ENCODE measurements at regions not wholly inside any gene's neighbourhood (a gene's known extent, or its start where the extent isn't known, plus 50 kb on each side); places are given as distances from the start of the nearest gene placed in this dataset.

GRCh38 chr4:10178763-10179162 is 62.2 kb upstream of the WDR1 start:
- no peak overlapping the region for H3K4me3 ChIP-seq (ENCODE audit: insufficient read length, low read depth)
- TF ChIP-seq SUZ12 (IDR thresholded peaks at IDR 0.05; ENCODE audit: extremely low read depth, insufficient read depth, insufficient read length), result no peak
- no peak for TF ChIP-seq YY1 (IDR thresholded peaks at IDR 0.05; ENCODE audit: insufficient read depth, insufficient read length)
- H3K27me3 ChIP-seq (ENCODE audit: insufficient read depth, insufficient read length), result no peaks in the 10 kb centered on the region
- H3K36me3 ChIP-seq (ENCODE audit: insufficient read depth, insufficient read length, low read length), result no peaks in the 10 kb centered on the region
- H3K9me3 ChIP-seq (ENCODE audit: insufficient read depth, low read length), result no peaks in the 10 kb centered on the region
- H3K9ac ChIP-seq (ENCODE audit: insufficient read length, low read depth), result no peak overlapping the region
- DNase-seq (ENCODE audit: low read depth, low spot score), result no peak
- no peaks in the 10 kb centered on the region for H3K4me1 ChIP-seq (ENCODE audit: insufficient read depth, insufficient read length)

GRCh38 chr4:10175626-10176025 is 59.0 kb upstream of the WDR1 start:
- no peaks in the 10 kb centered on the region for H3K4me1 ChIP-seq (ENCODE audit: insufficient read depth, insufficient read length)
- TF ChIP-seq SUZ12 (IDR thresholded peaks at IDR 0.05; ENCODE audit: extremely low read depth, insufficient read depth, insufficient read length) (no peak), YY1 (IDR thresholded peaks at IDR 0.05; ENCODE audit: insufficient read depth, insufficient read length) (no peak), ZNF274 (IDR thresholded peaks at IDR 0.05; ENCODE audit: low read depth, low read length) (no peak)
- no peak overlapping the region for H3K9ac ChIP-seq (ENCODE audit: insufficient read length, low read depth)
- H3K36me3 ChIP-seq (ENCODE audit: insufficient read depth, insufficient read length, low read length), result no peaks in the 10 kb centered on the region
- H3K27me3 ChIP-seq (ENCODE audit: insufficient read depth, insufficient read length), result no peaks in the 10 kb centered on the region
- H3K9me3 ChIP-seq (ENCODE audit: insufficient read depth, low read length), result no peaks in the 10 kb centered on the region
- no peak overlapping the region for H3K4me3 ChIP-seq (ENCODE audit: insufficient read length, low read depth)
- no peak for DNase-seq (ENCODE audit: low read depth, low spot score)

GRCh38 chr4:10173754-10174749 is 57.5 kb upstream of the WDR1 start:
- no peaks in the 10 kb centered on the region for H3K9me3 ChIP-seq (ENCODE audit: insufficient read depth, low read length)
- H3K9ac ChIP-seq (ENCODE audit: insufficient read length, low read depth), result no peak overlapping the region
- no peak overlapping the region for H3K4me3 ChIP-seq (ENCODE audit: insufficient read length, low read depth)
- H3K4me1 ChIP-seq (ENCODE audit: insufficient read depth, insufficient read length), result no peaks in the 10 kb centered on the region
- DNase-seq (ENCODE audit: low read depth, low spot score), result no peak
- no peak for TF ChIP-seq SUZ12 (IDR thresholded peaks at IDR 0.05; ENCODE audit: extremely low read depth, insufficient read depth, insufficient read length)
- no peak for TF ChIP-seq YY1 (IDR thresholded peaks at IDR 0.05; ENCODE audit: insufficient read depth, insufficient read length)
- no peak for TF ChIP-seq ZNF274 (IDR thresholded peaks at IDR 0.05; ENCODE audit: low read depth, low read length)
- no peaks in the 10 kb centered on the region for H3K27me3 ChIP-seq (ENCODE audit: insufficient read depth, insufficient read length)
- H3K36me3 ChIP-seq (ENCODE audit: insufficient read depth, insufficient read length, low read length), result no peaks in the 10 kb centered on the region

- no peak for TF ChIP-seq ZNF274 (IDR thresholded peaks at IDR 0.05; ENCODE audit: low read depth, low read length)
- no peak for TF ChIP-seq YY1 (IDR thresholded peaks at IDR 0.05; ENCODE audit: insufficient read depth, insufficient read length)
- no peak for TF ChIP-seq SUZ12 (IDR thresholded peaks at IDR 0.05; ENCODE audit: extremely low read depth, insufficient read depth, insufficient read length)
- no peak for DNase-seq (ENCODE audit: low read depth, low spot score)
Observed at GRCh38 chr4:10173037-10173753, 56.6 kb upstream of the WDR1 start.

GRCh38 chr4:10172278-10172921 is 55.8 kb upstream of the WDR1 start:
- H3K4me1 ChIP-seq (ENCODE audit: insufficient read depth, insufficient read length), result no peaks in the 10 kb centered on the region
- no peaks in the 10 kb centered on the region for H3K9me3 ChIP-seq (ENCODE audit: insufficient read depth, low read length)
- no peak overlapping the region for H3K4me3 ChIP-seq (ENCODE audit: insufficient read length, low read depth)
- no peak for DNase-seq (ENCODE audit: low read depth, low spot score)
- no peaks in the 10 kb centered on the region for H3K27me3 ChIP-seq (ENCODE audit: insufficient read depth, insufficient read length)
- TF ChIP-seq YY1 (IDR thresholded peaks at IDR 0.05; ENCODE audit: insufficient read depth, insufficient read length) (no peak), ZNF274 (IDR thresholded peaks at IDR 0.05; ENCODE audit: low read depth, low read length) (no peak), SUZ12 (IDR thresholded peaks at IDR 0.05; ENCODE audit: extremely low read depth, insufficient read depth, insufficient read length) (no peak)
- no peak overlapping the region for H3K9ac ChIP-seq (ENCODE audit: insufficient read length, low read depth)
- H3K36me3 ChIP-seq (ENCODE audit: insufficient read depth, insufficient read length, low read length), result no peaks in the 10 kb centered on the region

More at GRCh38 chr4:10173037-10173753, 56.6 kb upstream of the WDR1 start:
- Histone ChIP-seq H3K4me3 (ENCODE audit: insufficient read length, low read depth) (no peak overlapping the region), H3K9ac (ENCODE audit: insufficient read length, low read depth) (no peak overlapping the region), H3K27me3 (ENCODE audit: insufficient read depth, insufficient read length) (no peaks in the 10 kb centered on the region), H3K4me1 (ENCODE audit: insufficient read depth, insufficient read length) (no peaks in the 10 kb centered on the region), H3K9me3 (ENCODE audit: insufficient read depth, low read length) (no peaks in the 10 kb centered on the region), H3K36me3 (ENCODE audit: insufficient read depth, insufficient read length, low read length) (no peaks in the 10 kb centered on the region)

- no peak overlapping the region for H3K9ac ChIP-seq (ENCODE audit: insufficient read length, low read depth)
- H3K36me3 ChIP-seq (ENCODE audit: insufficient read depth, insufficient read length, low read length), result no peaks in the 10 kb centered on the region
- no peaks in the 10 kb centered on the region for H3K9me3 ChIP-seq (ENCODE audit: insufficient read depth, low read length)
- H3K4me3 ChIP-seq (ENCODE audit: insufficient read length, low read depth), result no peak overlapping the region
- no peaks in the 10 kb centered on the region for H3K4me1 ChIP-seq (ENCODE audit: insufficient read depth, insufficient read length)
- TF ChIP-seq YY1 (IDR thresholded peaks at IDR 0.05; ENCODE audit: insufficient read depth, insufficient read length) (no peak), SUZ12 (IDR thresholded peaks at IDR 0.05; ENCODE audit: extremely low read depth, insufficient read depth, insufficient read length) (no peak), ZNF274 (IDR thresholded peaks at IDR 0.05; ENCODE audit: low read depth, low read length) (no peak)
- DNase-seq (ENCODE audit: low read depth, low spot score), result no peak
- no peaks in the 10 kb centered on the region for H3K27me3 ChIP-seq (ENCODE audit: insufficient read depth, insufficient read length)
Observed at GRCh38 chr4:10171055-10171454, 54.5 kb upstream of the WDR1 start.

Measured in NT2/D1 (cell line).